ENCODE measurements at regions not wholly inside any gene's neighbourhood (a gene's known extent, or its start where the extent isn't known, plus 50 kb on each side); places are given as distances from the start of the nearest gene placed in this dataset.

GRCh38 chr16:64149756-64150155 lies 972.1 kb downstream of the CDH11 start:
- TF ChIP-seq USF2 (IDR thresholded peaks at IDR 0.05; ENCODE audit: borderline replicate concordance, low read depth, low read length) = no peak
- TF ChIP-seq POLR2A (IDR thresholded peaks at IDR 0.05; ENCODE audit: low read depth, low read length) = no peak
- no peak for TF ChIP-seq MYC (IDR thresholded peaks at IDR 0.05; ENCODE audit: insufficient read depth, insufficient read length, insufficient replicate concordance, low read length, severe bottlenecking)
- TF ChIP-seq RELA (IDR thresholded peaks at IDR 0.05; ENCODE audit: borderline replicate concordance, partially characterized antibody) = no peak
- no peak for TF ChIP-seq ZBED1 (IDR thresholded peaks at IDR 0.05; ENCODE audit: borderline replicate concordance)
- no peak for TF ChIP-seq CTCF (IDR thresholded peaks at IDR 0.05 in 2 of 3, conservative IDR thresholded peaks at IDR 0.05 in 1 of 3; ENCODE audit: control insufficient read depth in 2 of 3, extremely low read depth in 1 of 3, insufficient read depth in 1 of 3, low read depth in 3 of 3, low read length in 3 of 3)
- no peak for TF ChIP-seq RAD21 (IDR thresholded peaks at IDR 0.05; ENCODE audit: insufficient read depth, low read depth, low read length)
